ENCODE measurements at regions not wholly inside any gene's neighbourhood (a gene's known extent, or its start where the extent isn't known, plus 50 kb on each side); places are given as distances from the start of the nearest gene placed in this dataset.

DNA sequence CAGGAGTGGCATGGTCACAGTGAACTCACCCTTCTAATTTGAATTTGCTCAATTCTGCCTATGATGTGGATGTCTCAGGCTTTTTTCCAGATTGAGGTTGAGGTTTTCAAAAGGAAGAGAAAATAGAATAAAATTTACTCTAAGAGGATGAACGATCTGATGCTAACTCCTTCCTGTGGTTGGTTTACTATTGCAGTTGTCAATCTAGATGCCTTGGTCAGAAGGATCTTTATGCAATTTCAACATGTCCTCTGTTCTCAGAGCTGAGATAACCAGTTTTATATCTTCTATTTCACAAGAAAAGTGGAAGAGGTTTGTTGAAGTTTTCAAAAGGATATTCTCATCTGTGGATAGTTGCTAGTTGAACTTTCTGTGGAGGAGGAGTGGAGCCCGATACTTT is 150.7 kb upstream of the WDR11 start:
- no peak for DNase-seq (ENCODE audit: low spot score)
- TF ChIP-seq, protein P1, sequence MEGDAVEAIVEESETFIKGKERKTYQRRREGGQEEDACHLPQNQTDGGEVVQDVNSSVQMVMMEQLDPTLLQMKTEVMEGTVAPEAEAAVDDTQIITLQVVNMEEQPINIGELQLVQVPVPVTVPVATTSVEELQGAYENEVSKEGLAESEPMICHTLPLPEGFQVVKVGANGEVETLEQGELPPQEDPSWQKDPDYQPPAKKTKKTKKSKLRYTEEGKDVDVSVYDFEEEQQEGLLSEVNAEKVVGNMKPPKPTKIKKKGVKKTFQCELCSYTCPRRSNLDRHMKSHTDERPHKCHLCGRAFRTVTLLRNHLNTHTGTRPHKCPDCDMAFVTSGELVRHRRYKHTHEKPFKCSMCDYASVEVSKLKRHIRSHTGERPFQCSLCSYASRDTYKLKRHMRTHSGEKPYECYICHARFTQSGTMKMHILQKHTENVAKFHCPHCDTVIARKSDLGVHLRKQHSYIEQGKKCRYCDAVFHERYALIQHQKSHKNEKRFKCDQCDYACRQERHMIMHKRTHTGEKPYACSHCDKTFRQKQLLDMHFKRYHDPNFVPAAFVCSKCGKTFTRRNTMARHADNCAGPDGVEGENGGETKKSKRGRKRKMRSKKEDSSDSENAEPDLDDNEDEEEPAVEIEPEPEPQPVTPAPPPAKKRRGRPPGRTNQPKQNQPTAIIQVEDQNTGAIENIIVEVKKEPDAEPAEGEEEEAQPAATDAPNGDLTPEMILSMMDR (IDR thresholded peaks at IDR 0.05; ENCODE audit: extremely low read depth, insufficient read depth, missing control alignments), result no peak
- in situ Hi-C loops (cut with MboI; ENCODE audit: low pct_unique_long_range_greater_than_20kb, low sequenced_read_pairs, unreplicated experiment), result no loop called here

DNA sequence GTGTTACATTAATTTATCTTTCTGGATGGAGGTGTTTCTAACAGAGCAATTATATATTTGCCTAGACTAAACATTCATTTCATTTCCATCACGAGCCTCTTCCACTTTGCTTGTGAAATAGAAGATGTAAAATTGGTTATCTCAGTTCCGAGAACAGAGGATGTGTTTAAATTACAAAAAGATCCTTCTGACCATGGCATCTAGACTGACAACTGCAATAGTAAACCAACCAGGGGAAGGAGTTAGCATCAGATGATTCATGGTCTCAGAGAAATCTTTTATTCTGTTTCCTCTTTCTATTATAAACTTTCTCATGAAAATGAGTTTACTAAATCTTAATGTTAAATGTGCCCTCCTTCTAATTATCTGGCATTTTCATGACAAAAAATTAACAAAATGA is 149.8 kb upstream of the WDR11 start:
- TF ChIP-seq, protein P1 (IDR thresholded peaks at IDR 0.05; ENCODE audit: extremely low read depth, insufficient read depth, missing control alignments), result no peak
- DNase-seq (ENCODE audit: low spot score), result no peak
- in situ Hi-C loops (cut with MboI; ENCODE audit: low pct_unique_long_range_greater_than_20kb, low sequenced_read_pairs, unreplicated experiment), result no loop called here

DNA sequence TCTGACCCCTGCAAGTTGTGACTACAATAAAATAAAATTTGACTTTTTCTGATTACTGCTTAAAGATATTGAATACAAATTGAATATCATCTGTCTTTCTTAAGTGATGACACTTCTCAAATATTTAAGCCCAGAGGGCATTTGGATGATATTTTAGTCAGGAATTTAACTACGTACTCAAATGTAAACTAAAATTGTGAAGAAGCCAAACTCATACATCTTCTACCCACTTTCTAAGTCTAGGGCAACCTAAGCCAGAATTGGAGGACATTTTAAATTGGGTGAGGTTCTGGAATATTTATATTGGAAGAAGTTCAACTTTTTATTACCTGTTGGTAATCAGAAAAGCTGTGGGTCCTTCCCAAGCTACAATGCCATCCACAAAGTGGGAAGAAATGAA is 149.1 kb upstream of the WDR11 start:
- TF ChIP-seq, protein P1 (IDR thresholded peaks at IDR 0.05; ENCODE audit: extremely low read depth, insufficient read depth, missing control alignments), result no peak
- in situ Hi-C loops (cut with MboI; ENCODE audit: low pct_unique_long_range_greater_than_20kb, low sequenced_read_pairs, unreplicated experiment), result no loop called here
- DNase-seq (ENCODE audit: low spot score), result no peak

DNA sequence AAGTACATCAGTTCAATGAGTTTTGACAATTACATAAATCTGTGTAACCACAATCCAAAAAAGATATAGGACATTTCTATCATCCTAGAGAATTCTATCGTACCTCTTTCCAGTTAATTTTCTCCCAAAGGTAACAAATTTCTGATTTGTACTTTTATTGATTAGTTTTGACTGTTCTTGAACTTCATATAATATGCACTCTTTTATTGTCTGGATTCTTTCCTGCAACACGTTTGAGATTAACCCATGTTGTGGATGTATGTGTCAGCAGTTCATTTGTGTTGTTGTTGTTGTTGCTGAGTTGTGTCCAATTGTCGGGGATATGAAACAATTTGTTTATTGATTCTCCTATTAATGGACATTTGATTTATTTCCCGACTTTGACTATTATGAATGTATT is 145.9 kb upstream of the WDR11 start:
- TF ChIP-seq, protein P1 (IDR thresholded peaks at IDR 0.05; ENCODE audit: extremely low read depth, insufficient read depth, missing control alignments), result no peak
- in situ Hi-C loops (cut with MboI; ENCODE audit: low pct_unique_long_range_greater_than_20kb, low sequenced_read_pairs, unreplicated experiment), result no loop called here
- DNase-seq (ENCODE audit: low spot score), result no peak

DNA sequence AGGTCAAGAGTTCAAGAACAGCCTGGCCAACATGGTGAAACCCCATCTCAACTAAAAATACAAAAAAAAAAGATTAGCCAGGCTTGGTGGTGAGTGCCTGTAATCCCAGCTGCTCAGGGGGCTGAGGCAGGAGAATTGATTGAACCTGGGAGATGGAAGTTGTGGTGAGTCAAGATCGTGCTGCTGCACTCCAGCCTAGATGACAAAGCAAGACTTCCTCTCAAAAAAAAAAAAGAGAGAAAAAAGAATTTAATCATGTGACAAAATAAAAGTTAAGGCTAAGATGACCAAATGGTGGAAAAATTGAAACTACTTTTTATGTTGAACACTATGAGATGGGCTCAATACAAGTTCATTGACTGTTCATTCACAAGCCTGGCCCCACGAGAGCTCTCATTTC is 141.1 kb upstream of the WDR11 start:
- TF ChIP-seq, protein P1 (IDR thresholded peaks at IDR 0.05; ENCODE audit: extremely low read depth, insufficient read depth, missing control alignments), result no peak
- DNase-seq (ENCODE audit: low spot score), result no peak
- in situ Hi-C loops (cut with MboI; ENCODE audit: low pct_unique_long_range_greater_than_20kb, low sequenced_read_pairs, unreplicated experiment), result no loop called here

DNA sequence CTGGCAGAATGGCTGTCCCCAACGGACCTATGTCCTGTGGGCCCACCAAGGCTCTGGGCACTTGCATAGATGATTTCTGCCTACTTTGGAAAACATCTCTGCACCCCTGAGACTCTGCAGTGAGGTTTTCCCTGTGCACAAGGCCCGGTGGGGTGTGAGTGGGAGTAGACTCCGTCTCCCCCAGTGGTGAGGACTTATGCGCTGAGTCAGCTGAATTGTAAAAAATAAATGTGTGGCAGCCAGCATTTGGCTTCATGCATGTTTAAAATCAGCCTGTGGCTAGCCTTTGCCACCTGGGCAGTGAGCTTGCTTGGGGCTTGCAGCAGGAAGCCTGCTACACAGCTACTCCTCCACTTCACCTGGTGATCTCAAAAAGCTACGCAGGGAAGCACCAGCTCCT is 139.3 kb upstream of the WDR11 start:
- in situ Hi-C loops (cut with MboI; ENCODE audit: low pct_unique_long_range_greater_than_20kb, low sequenced_read_pairs, unreplicated experiment), result no loop called here
- no peak for DNase-seq (ENCODE audit: low spot score)
- TF ChIP-seq, protein P1 (IDR thresholded peaks at IDR 0.05; ENCODE audit: extremely low read depth, insufficient read depth, missing control alignments), result no peak
